Coronary artery (tissue), 2 donors: ENCODE measurements at regions not wholly inside any gene's neighbourhood (a gene's known extent, or its start where the extent isn't known, plus 50 kb on each side); places are given as distances from the start of the nearest gene placed in this dataset.
"Not testable (repeated sequence)": the region's sequence is repeated elsewhere in the genome, so short reads cannot be mapped to it uniquely, and the experiment has no call there.

Source experiments
- DNase-seq: peaks from one replicate; pipeline ENCODE4 v3.0.0-alpha.2; 2017; ENCODE audit warnings: low spot score
- H3K27ac ChIP-seq, 2 donors: fragments of 200-600 bp; sonication (generic); one replicate each; pipeline ENCODE4 v1.5.1; 2016 to 2019
- H3K4me3 ChIP-seq: fragments of 200-600 bp; sonication (generic); 2 replicates; pipeline ENCODE4 v1.5.1; 2016; ENCODE audit warnings: mild to moderate bottlenecking, moderate library complexity
- CTCF ChIP-seq: fragments of 200-600 bp; sonication (generic); IDR thresholded peaks from one replicate; pipeline ENCODE4 v1.5.1; 2019; ENCODE audit warnings: antibody characterized with exemption

GRCh38 chr19:20287070-20287469 lies 120.1 kb downstream of the ZNF486 start:
- no peak for TF ChIP-seq CTCF
- Histone ChIP-seq H3K4me3 (no peak overlapping the region), H3K27ac (no peak overlapping the region)
- DNase-seq, result no peak

GRCh38 chr19:20285876-20286275 lies 118.9 kb downstream of the ZNF486 start:
- H3K27ac ChIP-seq, DNase-seq, H3K4me3 ChIP-seq: not testable (repeated sequence)

GRCh38 chr19:20279516-20279915 lies 112.5 kb downstream of the ZNF486 start:
- no peak for DNase-seq
- Histone ChIP-seq H3K27ac (no peak overlapping the region), H3K4me3 (no peak overlapping the region)
- TF ChIP-seq CTCF, result no peak

GRCh38 chr19:20278342-20278741 lies 111.3 kb downstream of the ZNF486 start:
- TF ChIP-seq CTCF, result peak; percentile 54
- no peak overlapping the region for H3K27ac ChIP-seq
- H3K4me3 ChIP-seq, result no peak overlapping the region
- no peak for DNase-seq

- H3K4me3 ChIP-seq, DNase-seq, H3K27ac ChIP-seq: not testable (repeated sequence)
Measured at GRCh38 chr19:20276732-20277082, 109.7 kb downstream of the ZNF486 start.

GRCh38 chr19:20276011-20276731 lies 109.2 kb downstream of the ZNF486 start:
- no peak overlapping the region for H3K4me3 ChIP-seq
- no peak for TF ChIP-seq CTCF
- DNase-seq, result no peak
- no peak overlapping the region for H3K27ac ChIP-seq

- no peak for TF ChIP-seq CTCF
- no peak for DNase-seq
- Histone ChIP-seq H3K4me3 (no peak overlapping the region), H3K27ac (no peak overlapping the region)
Measured at GRCh38 chr19:20273951-20274570, 107.0 kb downstream of the ZNF486 start.

- Histone ChIP-seq H3K27ac (no peak overlapping the region), H3K4me3 (no peak overlapping the region)
- TF ChIP-seq CTCF, result no peak
- DNase-seq, result no peak
Measured at GRCh38 chr19:20273376-20273775, 106.4 kb downstream of the ZNF486 start.

- not testable (repeated sequence) for H3K4me3 ChIP-seq, DNase-seq, H3K27ac ChIP-seq
Measured at GRCh38 chr19:20272627-20273010, 105.6 kb downstream of the ZNF486 start.

- H3K4me3 ChIP-seq, H3K27ac ChIP-seq, DNase-seq: not testable (repeated sequence)
Measured at GRCh38 chr19:20271927-20272626, 105.1 kb downstream of the ZNF486 start.
